Effector CD4-positive, alpha-beta T cell (primary cell): ENCODE measurements at regions not wholly inside any gene's neighbourhood (a gene's known extent, or its start where the extent isn't known, plus 50 kb on each side); places are given as distances from the start of the nearest gene placed in this dataset.

Experiments used
- DNase-seq: peaks from one replicate; pipeline ENCODE4 v3.0.0-alpha.2; 2020

DNA sequence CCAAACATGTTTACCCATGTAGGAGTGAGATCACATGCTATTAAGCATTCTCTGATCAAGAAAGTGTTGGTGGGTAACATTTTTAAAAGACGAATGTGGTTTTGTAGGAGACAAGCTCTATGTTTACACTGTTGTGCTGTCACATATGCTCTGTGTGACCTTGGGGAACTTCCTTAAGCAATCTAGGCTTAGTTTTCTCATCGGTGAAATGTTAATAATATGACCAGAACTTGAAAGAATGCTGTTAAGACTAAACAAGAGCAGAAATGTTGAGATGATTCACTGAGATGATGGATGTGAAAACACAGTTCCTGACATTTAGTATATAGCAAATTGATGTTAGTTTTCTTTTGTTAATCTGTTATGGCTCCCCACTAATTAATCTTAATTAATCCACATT is 860.9 kb upstream of the CNTNAP5 start:
- no peak for DNase-seq

DNA sequence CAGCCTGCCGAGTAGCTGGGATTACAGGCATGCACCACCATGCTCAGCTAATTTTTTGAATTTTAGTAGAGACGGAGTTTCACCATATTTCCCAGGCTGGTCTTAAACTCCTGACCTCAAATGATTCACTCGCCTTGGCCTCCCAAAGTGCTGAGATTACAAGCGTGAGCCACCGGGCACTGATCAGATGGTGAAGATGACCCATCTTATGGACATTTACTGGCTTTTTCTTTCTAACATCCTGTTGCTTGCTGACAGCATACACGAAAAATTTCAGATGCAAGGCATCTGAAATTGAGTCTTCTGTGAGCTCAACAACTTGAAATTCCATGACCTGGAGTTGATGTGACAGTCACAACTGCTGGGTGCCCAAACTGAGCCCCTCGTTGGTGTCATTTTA is 859.5 kb upstream of the CNTNAP5 start:
- DNase-seq: no peak

GRCh38 chr2:123179526-123179925 is 845.6 kb upstream of the CNTNAP5 start:
- DNase-seq: no peak

- no peak for DNase-seq
Measured at GRCh38 chr2:123195957-123196356, 829.1 kb upstream of the CNTNAP5 start.

DNA sequence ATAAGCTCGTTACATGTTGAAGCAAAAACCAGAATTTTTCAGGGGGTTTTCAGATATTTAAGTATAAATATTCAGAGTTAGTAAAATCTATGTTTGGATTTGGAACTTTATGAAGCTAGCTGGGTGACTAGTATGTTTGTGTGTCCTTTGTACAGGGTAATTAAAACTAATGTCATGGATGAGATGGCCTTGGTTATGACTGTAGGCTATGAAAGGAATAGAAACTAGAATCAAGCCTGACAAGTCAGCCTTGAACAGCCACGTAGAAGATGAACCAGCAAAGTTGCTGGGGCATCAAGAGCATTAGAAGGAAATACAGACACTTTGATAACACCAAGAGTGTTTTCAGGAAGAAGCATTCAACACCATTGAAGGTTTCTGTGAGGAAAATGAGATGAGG is 825.1 kb upstream of the CNTNAP5 start:
- no peak for DNase-seq

DNA sequence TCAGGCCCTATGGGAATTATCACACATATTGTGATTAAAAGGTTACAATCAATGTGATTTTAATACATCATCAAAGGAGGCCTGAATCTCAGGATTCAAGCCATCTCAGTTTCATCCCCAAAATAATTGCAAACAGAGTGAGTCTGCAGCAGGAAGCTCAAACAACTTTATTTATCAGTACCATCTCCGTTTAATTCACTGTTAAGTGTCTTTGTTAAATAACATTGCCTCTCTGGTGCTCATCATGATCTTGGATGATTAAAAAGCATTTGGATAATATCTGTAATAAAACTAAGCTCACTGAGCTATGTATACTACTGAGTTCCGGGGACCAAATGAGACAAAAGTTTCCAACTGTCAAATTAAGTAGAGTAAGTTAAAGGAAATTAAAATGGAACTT is 817.8 kb upstream of the CNTNAP5 start:
- DNase-seq: no peak

- DNase-seq: no peak
Measured at GRCh38 chr2:123209202-123209601, 815.9 kb upstream of the CNTNAP5 start.

GRCh38 chr2:123211181-123211580 is 813.9 kb upstream of the CNTNAP5 start:
- DNase-seq: no peak

- DNase-seq: no peak
Measured at GRCh38 chr2:123245156-123245555, 779.9 kb upstream of the CNTNAP5 start.

- DNase-seq: no peak
Measured at GRCh38 chr2:123258877-123259539, 766.1 kb upstream of the CNTNAP5 start.

DNA sequence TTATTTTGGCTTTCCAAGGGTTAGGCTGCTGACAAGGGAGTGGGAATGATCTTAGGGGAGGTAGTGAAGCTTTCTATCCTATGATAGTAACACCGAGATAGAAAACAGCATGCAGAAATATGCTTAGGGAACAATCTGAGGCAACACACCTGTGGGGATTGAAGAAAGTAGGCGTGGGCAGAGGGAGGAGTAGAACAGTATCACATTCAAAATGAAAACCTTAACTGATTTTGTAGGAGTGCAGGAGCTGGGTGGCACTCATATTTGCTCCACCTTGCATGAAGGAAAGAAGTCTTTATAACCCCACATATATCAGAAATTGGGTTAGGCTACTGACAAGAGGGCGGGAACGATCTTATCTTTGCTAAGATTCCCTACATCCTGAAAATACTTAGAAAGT is 762.2 kb upstream of the CNTNAP5 start:
- DNase-seq: no peak

DNA sequence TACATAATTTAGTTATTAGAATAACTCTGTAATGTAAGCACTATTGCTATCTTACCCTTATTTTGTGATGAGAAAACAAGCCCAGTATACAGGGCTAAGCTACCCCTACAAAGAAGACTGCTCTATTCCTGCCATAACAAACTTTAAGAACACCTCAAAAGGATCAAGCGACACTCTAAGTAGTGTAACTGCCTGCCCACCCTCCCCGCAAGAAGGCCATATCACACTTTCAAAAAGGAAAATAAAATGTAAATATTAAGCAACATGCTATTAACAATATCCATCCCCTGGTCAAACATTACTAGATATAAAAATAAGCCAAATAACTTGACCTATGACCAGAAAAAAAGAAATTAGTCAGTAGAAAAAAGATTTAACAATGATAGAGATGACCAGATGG is 741.7 kb upstream of the CNTNAP5 start:
- no peak for DNase-seq

GRCh38 chr2:123303731-123304130 is 721.4 kb upstream of the CNTNAP5 start:
- no peak for DNase-seq
